HG02840 (cell line): ENCODE measurements at regions not wholly inside any gene's neighbourhood (a gene's known extent, or its start where the extent isn't known, plus 50 kb on each side); places are given as distances from the start of the nearest gene placed in this dataset.

Experiments
- ATAC-seq: cut with Tn5 transposase; IDR thresholded peaks from one replicate; pipeline ENCODE4 v1.9.1; 2021; ENCODE audit warnings: mild to moderate bottlenecking, moderate library complexity, moderate number of reproducible peaks; ENCODE audit not compliant: unreplicated experiment, low FRiP score

- no peak for ATAC-seq
These were observed 338.1 kb upstream of the ADAMTS16 start for GRCh38 chr5:4802044-4802443.

GRCh38 chr5:4804691-4805360 is 335.3 kb upstream of the ADAMTS16 start:
- no peak for ATAC-seq

- no peak for ATAC-seq
These were observed 325.1 kb upstream of the ADAMTS16 start for GRCh38 chr5:4815002-4815401.

GRCh38 chr5:4817767-4818166 is 322.4 kb upstream of the ADAMTS16 start:
- no peak for ATAC-seq

- ATAC-seq: no peak
These were observed 308.8 kb upstream of the ADAMTS16 start for GRCh38 chr5:4831325-4831724.

GRCh38 chr5:4832471-4832870 is 307.7 kb upstream of the ADAMTS16 start:
- ATAC-seq: no peak

GRCh38 chr5:4833104-4833738 is 306.9 kb upstream of the ADAMTS16 start:
- no peak for ATAC-seq

GRCh38 chr5:4837489-4838058 is 302.6 kb upstream of the ADAMTS16 start:
- ATAC-seq: no peak

GRCh38 chr5:4845221-4845620 is 294.9 kb upstream of the ADAMTS16 start:
- ATAC-seq: no peak

GRCh38 chr5:4847766-4848165 is 292.4 kb upstream of the ADAMTS16 start:
- no peak for ATAC-seq

- no peak for ATAC-seq
These were observed 285.1 kb upstream of the ADAMTS16 start for GRCh38 chr5:4855036-4855435.

- no peak for ATAC-seq
These were observed 284.2 kb upstream of the ADAMTS16 start for GRCh38 chr5:4855880-4856279.

- no peak for ATAC-seq
These were observed 282.4 kb upstream of the ADAMTS16 start for GRCh38 chr5:4857761-4858160.

GRCh38 chr5:4859500-4860235 is 280.5 kb upstream of the ADAMTS16 start:
- ATAC-seq: no peak

- ATAC-seq: no peak
These were observed 279.5 kb upstream of the ADAMTS16 start for GRCh38 chr5:4860631-4861030.

- ATAC-seq: no peak
These were observed 277.6 kb upstream of the ADAMTS16 start for GRCh38 chr5:4862500-4862899.

GRCh38 chr5:4866131-4866659 is 273.9 kb upstream of the ADAMTS16 start:
- no peak for ATAC-seq

GRCh38 chr5:4866817-4867216 is 273.3 kb upstream of the ADAMTS16 start:
- ATAC-seq: no peak

- no peak for ATAC-seq
These were observed 271.9 kb upstream of the ADAMTS16 start for GRCh38 chr5:4868140-4868735.

- no peak for ATAC-seq
These were observed 266.5 kb upstream of the ADAMTS16 start for GRCh38 chr5:4873652-4874051.

- ATAC-seq: no peak
These were observed 266.0 kb upstream of the ADAMTS16 start for GRCh38 chr5:4874097-4874496.
